ENCODE measurements at regions not wholly inside any gene's neighbourhood (a gene's known extent, or its start where the extent isn't known, plus 50 kb on each side); places are given as distances from the start of the nearest gene placed in this dataset.
"Not testable (repeated sequence)": the region's sequence is repeated elsewhere in the genome, so short reads cannot be mapped to it uniquely, and the experiment has no call there.

GRCh38 chr11:134720691-134721070 is 308.6 kb upstream of the B3GAT1 start:
- not testable (repeated sequence) for DNase-seq

- not testable (repeated sequence) for DNase-seq
Observed at GRCh38 chr11:134719940-134720690, 308.1 kb upstream of the B3GAT1 start.

- DNase-seq, result no peak
Observed at GRCh38 chr11:134719397-134719796, 307.4 kb upstream of the B3GAT1 start.

GRCh38 chr11:134716582-134716981 is 304.5 kb upstream of the B3GAT1 start:
- no peak for DNase-seq

DNA sequence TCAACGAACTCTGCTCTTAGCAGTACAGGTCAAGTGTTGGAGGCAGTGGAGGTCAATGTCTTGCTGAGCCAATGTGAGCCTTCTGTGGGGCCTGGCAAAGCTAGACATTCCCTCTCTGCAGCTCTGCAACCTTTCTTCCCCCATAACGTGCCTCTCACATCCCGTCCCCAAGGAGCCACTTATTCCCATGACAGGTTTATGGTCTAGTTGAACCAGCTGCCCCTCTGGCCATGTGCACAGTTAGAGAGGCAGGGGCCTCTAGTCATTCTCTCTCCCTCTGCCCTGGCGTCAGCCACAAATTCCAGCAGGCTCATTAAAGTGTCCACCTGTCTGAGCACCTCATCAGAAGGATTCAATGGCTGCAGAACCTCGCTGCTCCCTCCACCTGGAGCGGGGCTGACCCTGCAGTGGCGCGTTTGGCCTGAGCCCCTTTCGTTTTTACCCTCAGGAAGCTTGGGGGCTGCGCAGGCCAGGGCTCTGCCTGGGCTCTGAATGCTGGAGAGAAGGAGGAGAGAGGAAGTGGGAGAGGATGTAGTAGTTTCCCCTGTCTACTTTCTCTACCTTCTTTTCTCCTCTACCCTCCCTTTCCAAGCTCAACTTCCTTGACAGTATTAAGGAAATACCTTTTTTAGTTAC is 302.1 kb upstream of the B3GAT1 start:
- no peak for DNase-seq

- DNase-seq, result no peak
Observed at GRCh38 chr11:134712228-134713145, 300.4 kb upstream of the B3GAT1 start.

DNA sequence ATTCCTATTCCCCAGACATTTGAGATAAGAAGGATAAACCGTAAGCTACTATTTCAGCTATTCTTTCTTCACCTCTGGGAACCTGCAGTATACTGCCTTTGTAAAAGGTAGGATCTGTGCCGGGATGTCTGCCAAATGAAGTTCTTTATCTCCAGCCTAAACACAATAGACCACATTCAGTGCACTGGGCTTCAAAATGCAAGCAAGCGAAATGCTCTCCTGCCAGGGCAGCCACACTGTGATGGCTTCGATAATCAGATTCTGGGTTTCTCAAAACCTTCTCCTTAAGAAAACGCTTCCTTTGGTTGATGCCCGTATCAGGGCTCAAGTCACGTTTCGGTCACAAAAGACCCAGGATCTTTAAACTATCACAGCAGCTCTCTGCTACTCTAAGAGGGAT is 299.5 kb upstream of the B3GAT1 start:
- DNase-seq, result no peak

- DNase-seq, result no peak
Observed at GRCh38 chr11:134710861-134711407, 298.9 kb upstream of the B3GAT1 start.

GRCh38 chr11:134705858-134706257 is 293.8 kb upstream of the B3GAT1 start:
- no peak for DNase-seq

- no peak for DNase-seq
Observed at GRCh38 chr11:134702827-134703226, 290.8 kb upstream of the B3GAT1 start.

- no peak for DNase-seq
Observed at GRCh38 chr11:134701564-134702165, 289.6 kb upstream of the B3GAT1 start.

DNA sequence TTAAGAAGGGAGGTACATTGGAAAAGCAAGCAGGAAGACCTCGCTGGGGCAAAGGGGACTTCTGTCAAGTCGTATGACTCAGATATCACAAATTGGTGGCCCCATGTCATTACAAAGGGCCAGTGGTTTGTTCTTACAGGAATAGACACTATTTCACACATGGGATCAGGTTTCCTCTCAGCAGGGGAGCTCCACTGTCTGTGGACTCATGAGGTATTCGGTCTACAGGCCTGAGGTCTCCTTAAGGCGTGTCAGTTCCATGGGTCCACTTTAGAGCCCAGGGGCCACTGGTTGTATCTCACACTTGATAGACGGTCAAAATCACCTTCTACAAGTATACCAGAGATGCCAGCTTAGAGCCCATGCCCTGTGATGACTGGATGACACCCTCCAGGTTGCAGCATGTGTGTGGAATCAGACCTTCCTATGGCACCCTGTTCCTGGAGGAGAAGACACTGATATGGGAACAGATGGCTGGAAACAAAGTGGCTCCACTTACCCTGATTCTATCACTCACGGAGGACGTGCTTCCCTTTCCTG is 288.1 kb upstream of the B3GAT1 start:
- DNase-seq, result no peak

GRCh38 chr11:134696455-134696854 is 284.4 kb upstream of the B3GAT1 start:
- no peak for DNase-seq

DNA sequence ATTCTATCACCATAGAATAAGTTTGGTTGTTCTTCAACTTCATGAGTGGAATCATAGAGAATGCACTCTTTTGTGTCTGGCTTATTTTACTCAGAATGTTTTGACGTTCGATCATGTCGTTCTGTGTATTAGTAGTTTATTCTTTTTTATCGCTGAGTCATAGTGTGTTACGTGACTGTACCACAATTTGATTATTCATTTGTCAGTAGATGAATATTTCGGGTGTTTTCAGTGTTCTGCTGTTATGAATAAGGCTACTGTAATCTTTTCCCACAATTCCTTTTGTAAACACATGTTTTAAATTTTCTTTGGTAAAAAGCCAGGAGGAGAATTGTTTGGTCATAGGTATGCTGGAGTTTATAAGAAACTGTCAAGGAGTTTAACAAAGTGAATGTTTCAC is 279.9 kb upstream of the B3GAT1 start:
- DNase-seq, result no peak

- no peak for DNase-seq
Observed at GRCh38 chr11:134691295-134691873, 279.3 kb upstream of the B3GAT1 start.

DNA sequence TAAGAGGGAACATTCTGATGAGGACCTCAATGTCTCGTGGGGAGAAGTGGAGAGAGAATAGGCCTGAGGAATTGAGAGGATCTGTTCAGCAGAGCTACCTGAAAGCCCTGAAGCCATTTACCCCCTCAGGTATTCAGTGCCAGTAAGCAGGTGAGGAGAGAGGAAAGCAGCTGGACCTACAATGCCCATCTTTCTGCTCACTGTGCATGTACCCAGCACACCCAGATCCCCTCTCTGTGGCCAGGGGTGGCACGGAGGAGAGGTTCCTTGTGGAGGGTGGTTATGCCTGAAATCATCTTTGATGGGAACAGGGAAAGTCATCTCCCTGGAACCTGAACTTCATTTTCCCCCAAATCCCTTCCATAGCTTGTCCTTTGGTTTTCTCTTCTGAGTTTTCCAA is 277.8 kb upstream of the B3GAT1 start:
- no peak for DNase-seq

DNA sequence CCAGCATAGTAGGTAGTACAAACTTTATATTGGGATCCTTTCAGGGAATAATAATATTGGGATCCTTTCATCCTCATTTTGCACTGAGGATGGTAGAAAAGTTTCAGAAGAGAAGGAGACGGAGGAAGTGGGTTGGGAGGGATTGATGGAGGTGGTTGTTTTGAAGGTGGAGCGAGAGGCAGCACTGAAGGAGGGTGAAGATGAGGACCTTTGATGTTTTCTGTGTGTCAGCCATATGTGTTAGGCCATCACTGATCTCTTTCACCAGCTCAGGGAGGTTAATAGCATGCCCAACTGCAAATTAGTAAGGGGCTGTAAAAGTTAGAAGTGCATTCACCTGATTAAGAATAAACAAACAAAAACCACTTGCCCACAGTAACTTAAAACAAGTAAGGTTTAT is 275.5 kb upstream of the B3GAT1 start:
- no peak for DNase-seq

DNA sequence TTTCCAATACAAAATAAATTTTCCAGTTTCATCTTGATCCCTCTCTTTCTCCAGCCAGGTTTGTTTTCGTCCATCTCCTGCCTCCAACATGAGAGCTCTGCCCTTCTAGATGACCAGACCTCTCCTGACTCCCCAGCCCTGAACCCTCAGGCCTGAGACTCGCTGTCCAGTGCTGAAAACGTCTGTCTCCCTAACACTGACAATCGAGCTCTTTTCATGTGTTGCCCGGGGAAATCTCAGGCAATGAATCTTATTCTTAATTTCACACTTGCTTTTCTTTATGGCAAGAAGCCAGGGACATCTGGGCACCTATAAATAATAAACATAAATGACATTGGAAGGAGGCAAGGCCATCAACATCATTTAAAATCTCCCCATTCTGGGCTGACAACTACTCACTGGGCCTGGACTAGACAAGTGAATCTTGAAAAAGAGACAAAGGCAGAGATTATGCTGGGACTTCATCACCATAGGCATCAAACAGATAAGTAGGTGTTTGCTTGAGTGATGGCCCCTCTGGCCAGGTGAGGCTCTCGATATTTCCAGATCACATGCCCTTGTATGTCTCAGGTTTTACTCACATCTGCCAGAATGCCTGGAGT is 274.5 kb upstream of the B3GAT1 start:
- DNase-seq, result no peak

DNA sequence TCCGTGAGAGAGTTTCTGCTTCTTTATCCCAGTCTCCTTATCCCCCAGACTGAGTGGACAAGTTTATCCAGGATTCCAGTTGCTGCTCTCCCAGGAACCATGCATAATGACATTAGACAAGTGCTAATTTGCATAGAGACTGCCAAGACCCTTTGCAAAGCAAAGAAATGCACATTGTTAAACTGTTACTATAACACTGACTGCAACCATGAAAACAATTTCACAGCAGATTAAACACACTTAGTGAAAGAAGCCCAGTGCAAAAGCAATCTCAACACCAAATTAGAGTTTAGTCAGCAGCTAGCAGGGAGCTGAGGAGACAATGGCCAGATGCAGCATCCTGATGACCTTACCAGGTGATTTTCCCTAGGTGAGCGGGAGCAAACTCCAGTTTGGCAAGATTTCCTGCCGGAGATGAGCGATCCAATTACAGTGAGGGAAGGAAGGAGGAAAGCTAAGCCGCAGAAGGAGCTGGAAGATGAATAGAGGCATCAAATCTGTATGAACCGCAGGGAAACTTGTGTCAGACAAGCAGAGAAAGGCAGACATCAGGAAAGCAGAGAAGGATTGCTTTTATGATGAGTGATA is 273.8 kb upstream of the B3GAT1 start:
- no peak for DNase-seq

GRCh38 chr11:134684576-134684975 is 272.5 kb upstream of the B3GAT1 start:
- DNase-seq, result no peak

DNA sequence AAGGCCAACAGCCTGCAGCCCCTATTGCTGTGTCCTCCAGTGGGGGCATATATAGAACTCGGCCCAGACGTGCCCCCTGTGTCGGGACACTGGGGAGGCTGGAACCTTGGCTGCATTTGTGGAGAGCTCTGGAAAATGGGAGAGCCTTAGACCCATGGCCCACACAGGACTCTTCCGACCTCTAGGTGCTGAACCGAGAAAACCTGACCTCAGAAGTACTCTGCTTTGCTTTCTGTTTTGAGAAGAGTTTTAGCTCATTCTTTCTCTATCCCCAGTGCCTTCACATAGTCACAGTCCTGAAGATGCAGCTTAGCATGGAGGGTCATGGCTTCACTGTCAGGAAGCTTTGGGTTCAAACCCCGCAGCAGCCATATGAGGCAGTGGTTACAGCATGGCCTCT is 271.8 kb upstream of the B3GAT1 start:
- DNase-seq, result no peak

Data from CD4-positive, alpha-beta T cell treated with Interleukin-17A for 4 hours (primary cell).